Body of pancreas (tissue), 4 donors: ENCODE measurements at regions not wholly inside any gene's neighbourhood (a gene's known extent, or its start where the extent isn't known, plus 50 kb on each side); places are given as distances from the start of the nearest gene placed in this dataset.

Experiments
- CTCF ChIP-seq, 7 experiments: fragments of 450-650 bp in 4 of 7; fragments of 200-600 bp in 3 of 7; sonication (generic) in 3 of 7; IDR thresholded peaks; one replicate each; pipeline ENCODE4 v1.5.1; 2016 to 2019; ENCODE audit warnings: antibody characterized with exemption in 7 of 7
- POLR2A ChIP-seq, 3 donors: fragments of 450-650 bp; IDR thresholded peaks; one replicate each; pipeline ENCODE4 v1.6.1; 2016; ENCODE audit warnings: antibody characterized with exemption in 3 of 3, mild to moderate bottlenecking in 2 of 3

DNA sequence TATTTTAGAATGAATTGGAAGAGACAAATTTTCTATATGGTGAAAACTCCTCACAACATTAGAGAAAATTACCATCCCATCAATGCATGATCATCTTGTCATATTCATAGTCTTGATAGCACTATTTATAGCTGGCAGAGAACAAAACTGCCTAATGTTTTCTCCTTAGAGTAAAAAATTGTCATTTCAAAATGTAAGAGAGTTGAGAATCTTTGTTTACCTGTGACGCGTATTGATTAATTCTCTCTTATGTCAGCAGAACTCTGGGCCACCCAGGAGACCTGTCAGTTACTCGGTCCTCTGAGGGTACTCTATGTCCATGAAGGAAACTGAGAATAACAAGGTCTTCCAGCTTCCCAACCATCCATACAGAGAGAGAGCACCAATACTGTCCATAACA, 381.4 kb upstream of the ZP4 start:
- TF ChIP-seq CTCF (IDR thresholded peaks at IDR 0.05) = no peak
- no peak for TF ChIP-seq POLR2A (IDR thresholded peaks at IDR 0.05)
